ENCODE measurements at regions not wholly inside any gene's neighbourhood (a gene's known extent, or its start where the extent isn't known, plus 50 kb on each side); places are given as distances from the start of the nearest gene placed in this dataset.
"Not testable (repeated sequence)": the region's sequence is repeated elsewhere in the genome, so short reads cannot be mapped to it uniquely, and the experiment has no call there.

- Histone ChIP-seq H3K27ac (ENCODE audit: low read depth in 1 of 2, low read length in 1 of 2) (no peak overlapping the region), H3K9me3 (ENCODE audit: control insufficient read depth in 2 of 2, insufficient read depth in 1 of 2, low read length in 1 of 2) (peaks cover 0 to 3% of the 10 kb centered on the region in 2 donors), H3K4me3 (ENCODE audit: low read length in 2 of 2) (no peak overlapping the region), H3K27me3 (ENCODE audit: control insufficient read depth in 2 of 2, insufficient read depth in 1 of 2, low read length in 1 of 2) (no peaks in the 10 kb centered on the region), H3K4me1 (ENCODE audit: control insufficient read depth in 2 of 2, insufficient read depth in 2 of 2, low read length in 2 of 2) (no peaks in the 10 kb centered on the region), H3K36me3 (ENCODE audit: control insufficient read depth in 2 of 2, insufficient read depth in 2 of 2, low read length in 1 of 2) (no peaks in the 10 kb centered on the region)
- WGBS = 89% methylated on average over 3 of the region's 3 CpGs
- DNase-seq (ENCODE audit: low read depth in 6 of 9, low spot score in 9 of 9) = no peak
Observed at GRCh38 chr11:97516688-97517087, 1126.9 kb downstream of the JRKL start.

DNA sequence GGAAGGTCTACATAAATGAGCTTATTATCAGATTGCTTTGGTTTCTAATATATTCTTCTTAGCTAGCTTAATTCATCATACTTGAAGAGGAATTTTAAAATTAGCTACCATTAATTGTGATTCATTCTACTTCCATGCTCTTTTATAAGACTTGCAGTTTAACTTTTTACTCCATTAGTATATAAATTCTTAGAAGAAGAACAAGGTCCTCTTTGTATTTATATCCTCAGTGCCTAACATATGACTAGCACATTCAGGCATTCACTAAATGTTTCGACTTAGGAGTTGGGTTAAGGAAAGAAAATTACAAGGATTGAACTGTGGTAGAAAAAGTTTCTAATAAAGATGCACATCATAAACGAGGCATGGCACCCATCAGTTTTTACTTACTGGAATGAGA lies 1135.5 kb downstream of the JRKL start:
- H3K4me1 ChIP-seq (ENCODE audit: control insufficient read depth in 2 of 2, insufficient read depth in 2 of 2, low read length in 2 of 2) = no peaks in the 10 kb centered on the region
- WGBS = 88% methylated on average over 2 of the region's 2 CpGs
- H3K27me3 ChIP-seq (ENCODE audit: control insufficient read depth in 2 of 2, insufficient read depth in 1 of 2, low read length in 1 of 2) = no peaks in the 10 kb centered on the region
- DNase-seq (ENCODE audit: low read depth in 6 of 9, low spot score in 9 of 9) = no peak
- H3K36me3 ChIP-seq (ENCODE audit: control insufficient read depth in 2 of 2, insufficient read depth in 2 of 2, low read length in 1 of 2) = no peaks in the 10 kb centered on the region
- no peak overlapping the region for H3K4me3 ChIP-seq (ENCODE audit: low read length in 2 of 2)
- H3K9me3 ChIP-seq (ENCODE audit: control insufficient read depth in 2 of 2, insufficient read depth in 1 of 2, low read length in 1 of 2) = peaks cover 0 to 3% of the 10 kb centered on the region in 2 donors
- no peak overlapping the region for H3K27ac ChIP-seq (ENCODE audit: low read depth in 1 of 2, low read length in 1 of 2)

DNA sequence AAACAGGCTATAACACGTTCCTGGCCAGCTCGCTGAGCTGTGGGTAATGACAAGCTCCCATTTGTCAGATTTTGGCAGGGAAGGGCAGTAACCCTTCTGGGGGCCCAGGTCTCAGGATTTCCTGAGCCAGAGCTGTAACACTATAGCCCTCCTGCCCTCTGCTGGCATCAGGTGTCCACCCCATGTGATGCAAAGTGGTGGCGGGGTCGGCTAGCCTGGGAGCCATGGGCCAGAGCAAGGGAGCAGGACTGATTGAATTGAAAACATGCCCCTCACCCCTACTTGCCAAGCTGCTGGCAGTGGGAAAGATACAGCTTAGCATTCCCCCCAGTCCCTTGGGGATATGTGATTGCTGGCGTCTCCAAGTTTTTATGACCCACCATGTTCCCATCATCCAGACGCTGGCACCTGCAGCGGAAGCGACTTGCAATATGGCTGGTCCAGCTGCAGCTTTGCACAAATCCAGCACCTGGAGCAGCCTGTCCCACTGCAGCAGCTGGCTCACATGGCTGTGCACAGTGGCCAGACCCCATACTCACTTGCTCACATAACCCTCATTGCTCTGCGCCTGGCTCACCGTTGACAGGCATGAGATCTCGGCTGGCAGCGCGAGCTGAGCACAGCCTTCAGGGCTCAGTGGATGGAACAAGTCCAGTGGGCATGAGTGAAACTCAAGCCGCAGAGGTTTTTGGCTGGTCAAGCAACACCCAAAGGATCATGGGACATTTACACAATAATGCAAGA lies 1147.8 kb downstream of the JRKL start:
- no peak overlapping the region for H3K27ac ChIP-seq (ENCODE audit: low read depth in 1 of 2, low read length in 1 of 2)
- 97% methylated on average over 14 of the region's 14 CpGs for WGBS
- no peaks in the 10 kb centered on the region for H3K4me1 ChIP-seq (ENCODE audit: control insufficient read depth in 2 of 2, insufficient read depth in 2 of 2, low read length in 2 of 2)
- no peak for DNase-seq (ENCODE audit: low read depth in 6 of 9, low spot score in 9 of 9)
- H3K27me3 ChIP-seq (ENCODE audit: control insufficient read depth in 2 of 2, insufficient read depth in 1 of 2, low read length in 1 of 2) = no peaks in the 10 kb centered on the region
- no peaks in the 10 kb centered on the region for H3K36me3 ChIP-seq (ENCODE audit: control insufficient read depth in 2 of 2, insufficient read depth in 2 of 2, low read length in 1 of 2)
- H3K9me3 ChIP-seq (ENCODE audit: control insufficient read depth in 2 of 2, insufficient read depth in 1 of 2, low read length in 1 of 2) = peaks cover 0 to 10% of the 10 kb centered on the region in 2 donors
- no peak overlapping the region for H3K4me3 ChIP-seq (ENCODE audit: low read length in 2 of 2)

DNA sequence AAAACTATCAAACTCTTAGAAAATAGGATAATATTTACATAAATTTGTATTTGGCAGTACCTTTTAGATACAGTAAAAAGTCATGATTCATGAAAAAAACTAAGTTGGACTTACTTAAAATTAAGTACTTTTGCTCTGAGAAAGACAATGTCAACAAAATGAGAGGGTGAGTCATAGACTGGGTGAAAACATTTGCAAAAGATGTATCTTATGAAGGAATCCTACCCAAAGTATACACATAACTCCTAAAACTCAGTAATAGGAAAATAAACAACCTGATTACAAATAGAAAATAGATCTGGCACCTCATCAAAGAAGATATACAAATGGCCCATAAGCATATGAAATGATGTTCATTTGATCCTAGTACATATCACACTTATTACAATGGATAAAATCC lies 1154.6 kb downstream of the JRKL start:
- DNase-seq (ENCODE audit: low read depth in 6 of 9, low spot score in 9 of 9) = no peak

GRCh38 chr11:97548280-97548679 lies 1158.5 kb downstream of the JRKL start:
- WGBS = 96% methylated on average over 2 of the region's 2 CpGs
- no peaks in the 10 kb centered on the region for H3K27me3 ChIP-seq (ENCODE audit: control insufficient read depth in 2 of 2, insufficient read depth in 1 of 2, low read length in 1 of 2)

More for the DNA sequence above, 1154.6 kb downstream of the JRKL start:
- no peaks in the 10 kb centered on the region for H3K36me3 ChIP-seq (ENCODE audit: control insufficient read depth in 2 of 2, insufficient read depth in 2 of 2, low read length in 1 of 2)
- H3K4me1 ChIP-seq (ENCODE audit: control insufficient read depth in 2 of 2, insufficient read depth in 2 of 2, low read length in 2 of 2) = no peaks in the 10 kb centered on the region
- no peak overlapping the region for H3K4me3 ChIP-seq (ENCODE audit: low read length in 2 of 2)
- no peak overlapping the region for H3K27ac ChIP-seq (ENCODE audit: low read depth in 1 of 2, low read length in 1 of 2)
- H3K27me3 ChIP-seq (ENCODE audit: control insufficient read depth in 2 of 2, insufficient read depth in 1 of 2, low read length in 1 of 2) = no peaks in the 10 kb centered on the region
- H3K9me3 ChIP-seq (ENCODE audit: control insufficient read depth in 2 of 2, insufficient read depth in 1 of 2, low read length in 1 of 2) = no peaks in the 10 kb centered on the region

GRCh38 chr11:97557399-97557798 lies 1167.6 kb downstream of the JRKL start:
- WGBS = 86% methylated on average over 2 of the region's 2 CpGs
- Histone ChIP-seq H3K36me3 (ENCODE audit: control insufficient read depth in 2 of 2, insufficient read depth in 2 of 2, low read length in 1 of 2) (no peaks in the 10 kb centered on the region), H3K9me3 (ENCODE audit: control insufficient read depth in 2 of 2, insufficient read depth in 1 of 2, low read length in 1 of 2) (no peaks in the 10 kb centered on the region), H3K4me3 (ENCODE audit: low read length in 2 of 2) (no peak overlapping the region), H3K27me3 (ENCODE audit: control insufficient read depth in 2 of 2, insufficient read depth in 1 of 2, low read length in 1 of 2) (no peaks in the 10 kb centered on the region), H3K4me1 (ENCODE audit: control insufficient read depth in 2 of 2, insufficient read depth in 2 of 2, low read length in 2 of 2) (no peaks in the 10 kb centered on the region), H3K27ac (ENCODE audit: low read depth in 1 of 2, low read length in 1 of 2) (no peak overlapping the region)
- DNase-seq (ENCODE audit: low read depth in 6 of 9, low spot score in 9 of 9) = no peak

More at GRCh38 chr11:97548280-97548679, 1158.5 kb downstream of the JRKL start:
- Histone ChIP-seq H3K36me3 (ENCODE audit: control insufficient read depth in 2 of 2, insufficient read depth in 2 of 2, low read length in 1 of 2) (no peaks in the 10 kb centered on the region), H3K4me1 (ENCODE audit: control insufficient read depth in 2 of 2, insufficient read depth in 2 of 2, low read length in 2 of 2) (no peaks in the 10 kb centered on the region), H3K27ac (ENCODE audit: low read depth in 1 of 2, low read length in 1 of 2) (no peak overlapping the region), H3K9me3 (ENCODE audit: control insufficient read depth in 2 of 2, insufficient read depth in 1 of 2, low read length in 1 of 2) (no peaks in the 10 kb centered on the region), H3K4me3 (ENCODE audit: low read length in 2 of 2) (no peak overlapping the region)
- DNase-seq (ENCODE audit: low read depth in 6 of 9, low spot score in 9 of 9) = no peak

GRCh38 chr11:97567801-97568200 lies 1178.0 kb downstream of the JRKL start:
- 97% methylated on average over 1 of the region's 1 CpG for WGBS
- no peak for DNase-seq (ENCODE audit: low read depth in 6 of 9, low spot score in 9 of 9)
- H3K27me3 ChIP-seq (ENCODE audit: control insufficient read depth in 2 of 2, insufficient read depth in 1 of 2, low read length in 1 of 2) = no peaks in the 10 kb centered on the region
- no peaks in the 10 kb centered on the region for H3K36me3 ChIP-seq (ENCODE audit: control insufficient read depth in 2 of 2, insufficient read depth in 2 of 2, low read length in 1 of 2)
- no peak overlapping the region for H3K4me3 ChIP-seq (ENCODE audit: low read length in 2 of 2)
- no peak overlapping the region for H3K27ac ChIP-seq (ENCODE audit: low read depth in 1 of 2, low read length in 1 of 2)
- H3K4me1 ChIP-seq (ENCODE audit: control insufficient read depth in 2 of 2, insufficient read depth in 2 of 2, low read length in 2 of 2) = no peaks in the 10 kb centered on the region
- H3K9me3 ChIP-seq (ENCODE audit: control insufficient read depth in 2 of 2, insufficient read depth in 1 of 2, low read length in 1 of 2) = peaks cover 0 to 5% of the 10 kb centered on the region in 2 donors

- no peak overlapping the region for H3K27ac ChIP-seq (ENCODE audit: low read depth in 1 of 2, low read length in 1 of 2)
- H3K4me1 ChIP-seq (ENCODE audit: control insufficient read depth in 2 of 2, insufficient read depth in 2 of 2, low read length in 2 of 2) = no peaks in the 10 kb centered on the region
- H3K36me3 ChIP-seq (ENCODE audit: control insufficient read depth in 2 of 2, insufficient read depth in 2 of 2, low read length in 1 of 2) = no peaks in the 10 kb centered on the region
- no peaks in the 10 kb centered on the region for H3K27me3 ChIP-seq (ENCODE audit: control insufficient read depth in 2 of 2, insufficient read depth in 1 of 2, low read length in 1 of 2)
- no peaks in the 10 kb centered on the region for H3K9me3 ChIP-seq (ENCODE audit: control insufficient read depth in 2 of 2, insufficient read depth in 1 of 2, low read length in 1 of 2)
- DNase-seq (ENCODE audit: low read depth in 6 of 9, low spot score in 9 of 9) = no peak
- WGBS = 61% methylated on average over 3 of the region's 3 CpGs
- H3K4me3 ChIP-seq (ENCODE audit: low read length in 2 of 2) = no peak overlapping the region
Observed at GRCh38 chr11:97570636-97571035, 1180.8 kb downstream of the JRKL start.

DNA sequence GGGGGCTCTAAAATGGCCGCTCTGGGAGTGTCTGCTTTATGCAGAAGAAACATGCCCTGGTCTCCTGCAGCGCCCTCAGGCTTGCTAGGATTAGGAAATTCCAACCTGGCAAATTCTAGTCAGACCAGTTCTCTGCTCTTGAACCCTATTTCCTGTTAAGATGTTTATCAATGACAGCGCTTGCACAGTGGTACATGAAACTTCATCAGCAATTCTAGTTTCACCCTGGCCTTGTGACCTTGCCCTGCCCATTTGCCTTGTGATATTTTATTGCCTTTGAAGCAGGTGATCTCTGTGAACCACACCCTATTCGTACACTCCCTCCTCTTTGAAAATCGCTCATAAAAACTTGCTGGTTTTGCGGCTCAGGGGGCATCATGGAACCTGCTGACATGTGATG lies 1184.0 kb downstream of the JRKL start:
- not testable (repeated sequence) for H3K4me3 ChIP-seq (ENCODE audit: low read length in 2 of 2); H3K36me3 ChIP-seq (ENCODE audit: control insufficient read depth in 2 of 2, insufficient read depth in 2 of 2, low read length in 1 of 2); H3K27me3 ChIP-seq (ENCODE audit: control insufficient read depth in 2 of 2, insufficient read depth in 1 of 2, low read length in 1 of 2); H3K27ac ChIP-seq (ENCODE audit: low read depth in 1 of 2, low read length in 1 of 2); H3K9me3 ChIP-seq (ENCODE audit: control insufficient read depth in 2 of 2, insufficient read depth in 1 of 2, low read length in 1 of 2); DNase-seq (ENCODE audit: low read depth in 6 of 9, low spot score in 9 of 9); H3K4me1 ChIP-seq (ENCODE audit: control insufficient read depth in 2 of 2, insufficient read depth in 2 of 2, low read length in 2 of 2)
- WGBS = 92% methylated on average over 6 of the region's 6 CpGs
